Fibroblast of lung (primary cell): ENCODE measurements at regions not wholly inside any gene's neighbourhood (a gene's known extent, or its start where the extent isn't known, plus 50 kb on each side); places are given as distances from the start of the nearest gene placed in this dataset.

ENCODE experiments used
- CTCF ChIP-seq, 2 donors: IDR thresholded peaks in 1 of 2; conservative IDR thresholded peaks in 1 of 2; 1 replicate in 1 of 2; 2 replicates in 1 of 2; pipeline ENCODE4 v1.5.1; 2011 to 2012; ENCODE audit warnings: low read length in 2 of 2, control low read depth in 1 of 2, inconsistent platforms in 1 of 2, low read depth in 1 of 2, mild to moderate bottlenecking in 1 of 2
- EZH2 ChIP-seq: IDR thresholded peaks from 2 replicates; pipeline ENCODE4 v1.5.1; 2012; ENCODE audit warnings: low read length, control low read depth, mild to moderate bottlenecking; ENCODE audit errors: missing control alignments

GRCh38 chr1:213375002-213375401, 324.0 kb downstream of the RPS6KC1 start:
- TF ChIP-seq EZH2 (no peak), CTCF (conservative IDR thresholded peaks at IDR 0.05 in 1 of 2, IDR thresholded peaks at IDR 0.05 in 1 of 2; ENCODE audit: low read depth in 1 of 2, low read length in 2 of 2) (no peak)
